Adipocyte (in vitro differentiated cells): ENCODE measurements at regions not wholly inside any gene's neighbourhood (a gene's known extent, or its start where the extent isn't known, plus 50 kb on each side); places are given as distances from the start of the nearest gene placed in this dataset.
A peak's percentile ranks its signal among the peaks of the same experiment; 100 is the strongest.

Experiments used
- DNase-seq: peaks from one replicate; pipeline ENCODE4 v3.0.0-alpha.2; 2015; ENCODE audit warnings: low read depth
- H3K27me3 ChIP-seq: replicated peaks from 2 replicates; pipeline ENCODE4 v1.7.0; 2013; ENCODE audit warnings: mild to moderate bottlenecking, low read length, moderate library complexity; ENCODE audit not compliant: control insufficient read depth, insufficient read depth
- H3K36me3 ChIP-seq: 2 replicates; pipeline ENCODE4 v1.7.0; 2013; ENCODE audit warnings: low read length, mild to moderate bottlenecking, moderate library complexity; ENCODE audit not compliant: control insufficient read depth, insufficient read depth, severe bottlenecking
- H3K4me1 ChIP-seq: 2 replicates; pipeline ENCODE4 v1.7.0; 2013; ENCODE audit warnings: mild to moderate bottlenecking, low read length, moderate library complexity; ENCODE audit not compliant: control insufficient read depth, insufficient read depth
- H3K4me3 ChIP-seq: 2 replicates; pipeline ENCODE4 v1.7.0; 2013; ENCODE audit warnings: mild to moderate bottlenecking, low read length, moderate library complexity
- H3K9ac ChIP-seq: 2 replicates; pipeline ENCODE4 v1.7.0; 2013; ENCODE audit warnings: mild to moderate bottlenecking, low read length, moderate library complexity
- H3K9me3 ChIP-seq: 2 replicates; pipeline ENCODE4 v1.7.0; 2013; ENCODE audit warnings: mild to moderate bottlenecking, low read length, moderate library complexity; ENCODE audit not compliant: control insufficient read depth

DNA sequence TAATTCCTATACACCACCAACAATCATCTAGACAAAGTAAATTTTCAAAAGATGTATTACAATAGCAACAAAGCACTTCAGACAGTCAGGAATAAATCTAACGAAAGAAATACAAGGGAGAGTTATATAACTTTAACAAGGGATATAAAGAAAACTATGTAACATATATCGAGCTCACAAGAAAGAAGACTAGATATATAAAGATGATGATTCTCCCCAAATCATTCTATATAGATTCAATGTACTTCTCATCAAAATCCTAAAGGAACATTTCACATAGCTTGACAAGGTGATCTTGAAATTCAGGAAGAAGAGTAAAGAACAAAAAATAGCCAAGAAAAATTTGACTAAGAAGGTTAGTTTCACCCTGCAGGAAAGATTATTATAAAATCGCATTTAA, 179.4 kb downstream of the SP3 start:
- no peak for DNase-seq
- H3K27me3 ChIP-seq, result peaks cover 25% of the 10 kb centered on the region
- no peaks in the 10 kb centered on the region for H3K36me3 ChIP-seq
- H3K9ac ChIP-seq, result no peak overlapping the region
- H3K9me3 ChIP-seq, result peaks cover 6% of the 10 kb centered on the region
- H3K4me1 ChIP-seq, result no peaks in the 10 kb centered on the region
- H3K4me3 ChIP-seq, result no peak overlapping the region

DNA sequence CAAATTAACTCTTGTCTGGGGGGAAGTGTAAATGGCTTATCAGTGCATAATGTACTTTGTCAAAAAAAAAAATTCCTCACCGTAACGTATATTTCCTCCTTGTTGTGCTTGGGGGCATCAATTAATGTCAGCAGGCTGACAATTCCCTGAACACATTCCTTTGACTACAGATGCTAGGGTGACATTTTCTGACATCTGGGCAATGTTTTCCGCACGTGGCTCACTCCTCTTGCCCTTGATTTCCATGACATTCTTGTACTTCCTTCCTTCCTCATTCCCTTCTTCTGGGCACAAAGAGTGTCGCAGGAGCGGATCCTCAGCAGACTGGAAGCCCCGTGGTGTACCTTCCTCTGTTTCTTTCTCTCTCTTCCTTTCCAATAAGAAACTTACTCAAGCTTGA, 173.7 kb downstream of the SP3 start:
- no peak for DNase-seq
- H3K36me3 ChIP-seq, result no peaks in the 10 kb centered on the region
- H3K27me3 ChIP-seq, result peaks cover 14% of the 10 kb centered on the region
- no peaks in the 10 kb centered on the region for H3K4me1 ChIP-seq
- no peaks in the 10 kb centered on the region for H3K9me3 ChIP-seq
- no peak overlapping the region for H3K4me3 ChIP-seq
- no peak overlapping the region for H3K9ac ChIP-seq

- Histone ChIP-seq H3K4me3 (no peak overlapping the region), H3K4me1 (no peaks in the 10 kb centered on the region), H3K27me3 (peaks cover 9% of the 10 kb centered on the region), H3K36me3 (no peaks in the 10 kb centered on the region), H3K9me3 (no peaks in the 10 kb centered on the region), H3K9ac (no peak overlapping the region)
- DNase-seq, result no peak
These were observed 173.0 kb downstream of the SP3 start for GRCh38 chr2:173792166-173792565.

DNA sequence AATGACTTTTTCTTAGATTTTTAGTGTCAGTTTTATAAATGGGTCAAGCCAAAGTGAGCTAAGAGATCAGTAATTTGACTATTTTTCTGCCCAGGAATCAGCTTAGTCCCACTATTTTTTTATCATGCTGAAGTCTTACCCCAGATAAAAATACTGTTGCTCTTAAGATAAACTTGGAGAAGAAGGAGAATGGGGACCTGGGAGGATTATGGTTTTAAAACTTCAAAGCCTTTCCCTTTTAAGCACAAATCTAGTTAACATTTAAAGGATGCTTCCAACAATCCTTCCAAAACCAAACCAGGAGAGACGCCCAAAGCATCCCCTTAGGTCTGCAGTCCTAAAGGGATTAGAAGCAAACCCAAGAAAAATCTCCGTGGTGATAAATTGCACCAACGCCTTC, 172.4 kb downstream of the SP3 start:
- H3K9me3 ChIP-seq, result no peaks in the 10 kb centered on the region
- no peak for DNase-seq
- no peaks in the 10 kb centered on the region for H3K36me3 ChIP-seq
- H3K4me1 ChIP-seq, result no peaks in the 10 kb centered on the region
- H3K27me3 ChIP-seq, result peaks cover 7% of the 10 kb centered on the region
- no peak overlapping the region for H3K4me3 ChIP-seq
- H3K9ac ChIP-seq, result no peak overlapping the region

DNA sequence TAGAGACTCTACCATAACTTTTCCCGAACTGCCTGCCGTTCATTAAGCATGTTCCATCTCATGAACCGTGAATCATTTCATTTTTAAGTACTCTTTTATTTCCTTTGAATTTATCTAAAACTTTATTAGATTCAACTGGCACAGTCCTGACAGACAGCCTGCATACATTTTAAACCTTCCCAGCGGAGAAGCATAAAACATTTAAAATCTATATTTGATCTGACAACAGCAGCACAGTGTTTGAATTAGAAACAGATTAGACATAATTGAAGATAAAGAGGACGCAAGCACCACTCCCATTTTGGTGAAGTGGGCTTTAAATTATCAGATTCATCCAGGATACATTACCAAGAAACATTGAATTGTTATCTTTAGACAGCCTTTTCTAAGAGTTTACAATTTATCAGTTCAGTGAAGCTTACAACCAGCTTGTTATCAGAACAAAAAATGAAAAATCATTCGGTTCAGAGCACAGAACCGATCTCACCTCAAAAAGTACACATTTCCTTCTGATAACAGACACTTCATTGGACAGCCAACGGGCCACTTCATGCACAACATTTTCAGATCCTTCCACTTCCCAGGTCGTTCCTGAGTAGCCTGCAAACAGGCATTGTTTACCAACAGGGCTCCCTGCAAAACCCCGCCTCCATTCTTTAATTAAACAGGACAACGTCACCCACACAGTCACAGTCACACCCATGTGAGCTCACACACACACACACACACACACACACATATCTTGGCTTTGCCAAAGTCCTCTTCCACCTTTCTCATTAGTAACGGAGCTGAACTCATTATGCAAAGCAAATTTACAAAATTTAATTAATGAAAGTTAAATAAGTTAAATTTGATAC, 171.2 kb downstream of the SP3 start:
- H3K9ac ChIP-seq, result no peak overlapping the region
- H3K4me3 ChIP-seq, result no peak overlapping the region
- no peaks in the 10 kb centered on the region for H3K9me3 ChIP-seq
- no peak for DNase-seq
- H3K4me1 ChIP-seq, result no peaks in the 10 kb centered on the region
- no peaks in the 10 kb centered on the region for H3K36me3 ChIP-seq
- H3K27me3 ChIP-seq, result peaks cover 7% of the 10 kb centered on the region

- H3K9me3 ChIP-seq, result no peaks in the 10 kb centered on the region
- DNase-seq, result no peak
- no peak overlapping the region for H3K9ac ChIP-seq
- no peaks in the 10 kb centered on the region for H3K36me3 ChIP-seq
- no peaks in the 10 kb centered on the region for H3K4me1 ChIP-seq
- H3K27me3 ChIP-seq, result no peaks in the 10 kb centered on the region
- H3K4me3 ChIP-seq, result no peak overlapping the region
These were observed 167.4 kb downstream of the SP3 start for GRCh38 chr2:173797586-173798263.

DNA sequence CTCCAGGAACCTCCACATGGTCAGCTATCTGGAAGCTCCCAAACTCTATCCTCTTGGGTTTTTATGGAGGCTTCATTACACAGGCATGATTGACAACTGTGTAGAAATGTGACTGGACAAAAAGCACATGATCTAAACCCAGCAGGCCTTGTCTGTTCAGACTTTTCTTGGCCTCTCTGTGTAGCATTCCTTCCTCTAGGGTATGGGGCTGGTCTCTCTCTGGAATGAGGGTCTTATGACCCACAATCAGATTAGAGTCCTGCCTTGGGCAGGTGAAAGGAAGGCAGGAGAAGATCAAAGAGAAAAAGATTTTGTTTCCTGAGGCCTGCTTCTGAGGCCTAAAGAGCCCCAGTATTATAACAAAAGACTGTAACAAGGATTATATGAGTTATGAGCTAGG, 162.7 kb downstream of the SP3 start:
- no peaks in the 10 kb centered on the region for H3K36me3 ChIP-seq
- H3K4me1 ChIP-seq, result no peaks in the 10 kb centered on the region
- DNase-seq, result no peak
- no peak overlapping the region for H3K9ac ChIP-seq
- H3K27me3 ChIP-seq, result no peaks in the 10 kb centered on the region
- H3K9me3 ChIP-seq, result no peaks in the 10 kb centered on the region
- no peak overlapping the region for H3K4me3 ChIP-seq

- H3K4me3 ChIP-seq, result no peak overlapping the region
- H3K36me3 ChIP-seq, result no peaks in the 10 kb centered on the region
- H3K27me3 ChIP-seq, result no peaks in the 10 kb centered on the region
- no peak for DNase-seq
- no peaks in the 10 kb centered on the region for H3K9me3 ChIP-seq
- H3K4me1 ChIP-seq, result no peaks in the 10 kb centered on the region
- no peak overlapping the region for H3K9ac ChIP-seq
These were observed 161.7 kb downstream of the SP3 start for GRCh38 chr2:173803449-173803848.

DNA sequence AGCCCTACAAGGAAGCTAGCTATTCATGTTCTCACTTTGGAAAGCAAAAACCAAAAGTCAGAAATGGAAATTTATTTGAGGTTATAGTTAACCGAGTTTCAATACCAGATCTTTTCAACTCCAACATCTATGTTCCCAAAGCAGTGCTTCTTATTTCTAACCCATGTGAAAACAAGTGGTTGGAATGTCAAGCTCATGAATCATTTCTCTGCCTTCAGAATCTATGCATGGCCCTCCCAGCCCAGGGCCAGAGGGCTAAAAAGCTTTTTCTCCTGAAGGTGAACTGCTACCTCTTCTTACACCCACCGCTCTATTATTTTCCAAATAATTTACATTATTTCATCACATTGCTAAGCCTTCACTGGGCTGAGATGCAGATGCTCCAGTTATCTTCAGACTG, 158.4 kb downstream of the SP3 start:
- Histone ChIP-seq H3K4me1 (no peaks in the 10 kb centered on the region), H3K36me3 (no peaks in the 10 kb centered on the region), H3K27me3 (no peaks in the 10 kb centered on the region), H3K9me3 (no peaks in the 10 kb centered on the region), H3K9ac (no peak overlapping the region), H3K4me3 (no peak overlapping the region)
- DNase-seq, result peak; percentile 53

DNA sequence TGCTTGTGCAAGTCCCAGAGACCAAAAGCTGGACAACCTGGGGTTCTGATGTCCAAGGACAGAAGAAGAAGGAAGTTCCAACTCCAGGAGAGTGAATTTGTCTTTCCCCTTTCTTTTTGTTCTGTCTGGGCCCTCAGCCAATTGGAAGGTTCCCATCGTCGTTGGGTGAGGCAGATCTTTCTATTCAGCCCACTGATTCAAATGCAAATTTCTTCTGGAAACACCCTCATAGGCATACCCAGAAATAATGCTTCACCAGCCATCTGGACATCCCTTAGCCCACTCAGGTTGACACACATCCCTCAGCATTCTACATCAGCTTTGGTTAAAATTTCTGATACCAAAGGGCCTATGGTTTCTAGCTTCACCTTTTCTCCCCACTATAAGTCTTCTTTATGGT, 156.5 kb downstream of the SP3 start:
- Histone ChIP-seq H3K27me3 (no peaks in the 10 kb centered on the region), H3K36me3 (no peaks in the 10 kb centered on the region), H3K9ac (no peak overlapping the region), H3K4me1 (no peaks in the 10 kb centered on the region), H3K4me3 (no peak overlapping the region), H3K9me3 (no peaks in the 10 kb centered on the region)
- DNase-seq, result no peak

DNA sequence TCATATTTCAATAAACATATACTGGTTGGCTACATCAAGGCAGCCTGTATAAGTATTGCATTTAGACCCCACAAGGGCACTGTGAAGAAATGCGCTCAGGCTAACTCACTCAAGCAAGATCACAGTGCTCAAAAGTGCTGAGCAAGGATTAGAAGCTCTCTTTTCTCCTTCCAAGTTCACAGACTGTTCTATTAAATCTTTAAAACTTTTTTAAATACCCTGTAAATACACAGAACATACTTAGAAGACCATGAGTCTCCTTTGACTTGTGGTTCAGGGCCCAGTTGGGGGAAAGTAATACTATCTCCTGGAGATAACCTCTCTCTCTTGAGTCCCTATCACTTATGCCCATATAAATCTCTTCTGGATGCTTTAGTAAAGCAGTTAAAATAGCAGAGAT, 152.9 kb downstream of the SP3 start:
- Histone ChIP-seq H3K36me3 (no peaks in the 10 kb centered on the region), H3K4me1 (no peaks in the 10 kb centered on the region), H3K9ac (no peak overlapping the region), H3K9me3 (no peaks in the 10 kb centered on the region), H3K27me3 (peaks cover 4% of the 10 kb centered on the region), H3K4me3 (no peak overlapping the region)
- no peak for DNase-seq
